ENCODE measurements at regions not wholly inside any gene's neighbourhood (a gene's known extent, or its start where the extent isn't known, plus 50 kb on each side); places are given as distances from the start of the nearest gene placed in this dataset.
"Not testable (repeated sequence)": the region's sequence is repeated elsewhere in the genome, so short reads cannot be mapped to it uniquely, and the experiment has no call there.

- not testable (repeated sequence) for H3K4me3 ChIP-seq (ENCODE audit: insufficient read depth, low read depth, low read length); H3K36me3 ChIP-seq (replicated peaks; ENCODE audit: control insufficient read depth, insufficient read depth, low read length); H3K27me3 ChIP-seq (ENCODE audit: control insufficient read depth, insufficient read depth, low read length); DNase-seq
These were observed 255.1 kb downstream of the OR4F29 start for GRCh38 chr1:196366-196765.

- DNase-seq: peak; percentile 52
- not testable (repeated sequence) for H3K27me3 ChIP-seq (ENCODE audit: control insufficient read depth, insufficient read depth, low read length); H3K4me3 ChIP-seq (ENCODE audit: insufficient read depth, low read depth, low read length); H3K36me3 ChIP-seq (replicated peaks; ENCODE audit: control insufficient read depth, insufficient read depth, low read length)
These were observed 260.0 kb downstream of the OR4F29 start for GRCh38 chr1:191296-192049.

GRCh38 chr1:190678-191077 lies 260.8 kb downstream of the OR4F29 start:
- not testable (repeated sequence) for DNase-seq; H3K36me3 ChIP-seq (replicated peaks; ENCODE audit: control insufficient read depth, insufficient read depth, low read length); H3K27me3 ChIP-seq (ENCODE audit: control insufficient read depth, insufficient read depth, low read length); H3K4me3 ChIP-seq (ENCODE audit: insufficient read depth, low read depth, low read length)

- not testable (repeated sequence) for H3K36me3 ChIP-seq (replicated peaks; ENCODE audit: control insufficient read depth, insufficient read depth, low read length); H3K27me3 ChIP-seq (ENCODE audit: control insufficient read depth, insufficient read depth, low read length); H3K4me3 ChIP-seq (ENCODE audit: insufficient read depth, low read depth, low read length); DNase-seq
These were observed 261.6 kb downstream of the OR4F29 start for GRCh38 chr1:189915-190314.

GRCh38 chr1:189270-189669 lies 262.2 kb downstream of the OR4F29 start:
- not testable (repeated sequence) for H3K36me3 ChIP-seq (replicated peaks; ENCODE audit: control insufficient read depth, insufficient read depth, low read length)

GRCh38 chr1:187298-187697 lies 264.2 kb downstream of the OR4F29 start:
- not testable (repeated sequence) for DNase-seq; H3K27me3 ChIP-seq (ENCODE audit: control insufficient read depth, insufficient read depth, low read length); H3K36me3 ChIP-seq (replicated peaks; ENCODE audit: control insufficient read depth, insufficient read depth, low read length); H3K4me3 ChIP-seq (ENCODE audit: insufficient read depth, low read depth, low read length)

More at GRCh38 chr1:189270-189669, 262.2 kb downstream of the OR4F29 start:
- H3K4me3 ChIP-seq (ENCODE audit: insufficient read depth, low read depth, low read length); H3K27me3 ChIP-seq (ENCODE audit: control insufficient read depth, insufficient read depth, low read length); DNase-seq: not testable (repeated sequence)

- not testable (repeated sequence) for H3K27me3 ChIP-seq (ENCODE audit: control insufficient read depth, insufficient read depth, low read length); H3K36me3 ChIP-seq (replicated peaks; ENCODE audit: control insufficient read depth, insufficient read depth, low read length); DNase-seq; H3K4me3 ChIP-seq (ENCODE audit: insufficient read depth, low read depth, low read length)
These were observed 264.8 kb downstream of the OR4F29 start for GRCh38 chr1:186691-187131.

- not testable (repeated sequence) for DNase-seq; H3K36me3 ChIP-seq (replicated peaks; ENCODE audit: control insufficient read depth, insufficient read depth, low read length); H3K27me3 ChIP-seq (ENCODE audit: control insufficient read depth, insufficient read depth, low read length); H3K4me3 ChIP-seq (ENCODE audit: insufficient read depth, low read depth, low read length)
These were observed 265.3 kb downstream of the OR4F29 start for GRCh38 chr1:186223-186622.

- DNase-seq; H3K36me3 ChIP-seq (replicated peaks; ENCODE audit: control insufficient read depth, insufficient read depth, low read length): not testable (repeated sequence)
These were observed 266.0 kb downstream of the OR4F29 start for GRCh38 chr1:185526-185925.

GRCh38 chr1:184336-184686 lies 267.2 kb downstream of the OR4F29 start:
- H3K4me3 ChIP-seq (ENCODE audit: insufficient read depth, low read depth, low read length); H3K36me3 ChIP-seq (replicated peaks; ENCODE audit: control insufficient read depth, insufficient read depth, low read length); DNase-seq; H3K27me3 ChIP-seq (ENCODE audit: control insufficient read depth, insufficient read depth, low read length): not testable (repeated sequence)

More at GRCh38 chr1:185526-185925, 266.0 kb downstream of the OR4F29 start:
- H3K27me3 ChIP-seq (ENCODE audit: control insufficient read depth, insufficient read depth, low read length); H3K4me3 ChIP-seq (ENCODE audit: insufficient read depth, low read depth, low read length): not testable (repeated sequence)

GRCh38 chr1:183620-184335 lies 267.7 kb downstream of the OR4F29 start:
- DNase-seq; H3K27me3 ChIP-seq (ENCODE audit: control insufficient read depth, insufficient read depth, low read length); H3K36me3 ChIP-seq (replicated peaks; ENCODE audit: control insufficient read depth, insufficient read depth, low read length); H3K4me3 ChIP-seq (ENCODE audit: insufficient read depth, low read depth, low read length): not testable (repeated sequence)

- not testable (repeated sequence) for H3K36me3 ChIP-seq (replicated peaks; ENCODE audit: control insufficient read depth, insufficient read depth, low read length); H3K4me3 ChIP-seq (ENCODE audit: insufficient read depth, low read depth, low read length); H3K27me3 ChIP-seq (ENCODE audit: control insufficient read depth, insufficient read depth, low read length); DNase-seq
These were observed 268.4 kb downstream of the OR4F29 start for GRCh38 chr1:183081-183480.

- H3K27me3 ChIP-seq (ENCODE audit: control insufficient read depth, insufficient read depth, low read length); H3K36me3 ChIP-seq (replicated peaks; ENCODE audit: control insufficient read depth, insufficient read depth, low read length); H3K4me3 ChIP-seq (ENCODE audit: insufficient read depth, low read depth, low read length); DNase-seq: not testable (repeated sequence)
These were observed 268.8 kb downstream of the OR4F29 start for GRCh38 chr1:182631-183030.

- not testable (repeated sequence) for H3K4me3 ChIP-seq (ENCODE audit: insufficient read depth, low read depth, low read length); H3K27me3 ChIP-seq (ENCODE audit: control insufficient read depth, insufficient read depth, low read length); H3K36me3 ChIP-seq (replicated peaks; ENCODE audit: control insufficient read depth, insufficient read depth, low read length)
- peak; percentile 75 for DNase-seq
These were observed 269.9 kb downstream of the OR4F29 start for GRCh38 chr1:181247-182216.

Data from H7 (cell line).